ENCODE measurements at regions not wholly inside any gene's neighbourhood (a gene's known extent, or its start where the extent isn't known, plus 50 kb on each side); places are given as distances from the start of the nearest gene placed in this dataset.

DNA sequence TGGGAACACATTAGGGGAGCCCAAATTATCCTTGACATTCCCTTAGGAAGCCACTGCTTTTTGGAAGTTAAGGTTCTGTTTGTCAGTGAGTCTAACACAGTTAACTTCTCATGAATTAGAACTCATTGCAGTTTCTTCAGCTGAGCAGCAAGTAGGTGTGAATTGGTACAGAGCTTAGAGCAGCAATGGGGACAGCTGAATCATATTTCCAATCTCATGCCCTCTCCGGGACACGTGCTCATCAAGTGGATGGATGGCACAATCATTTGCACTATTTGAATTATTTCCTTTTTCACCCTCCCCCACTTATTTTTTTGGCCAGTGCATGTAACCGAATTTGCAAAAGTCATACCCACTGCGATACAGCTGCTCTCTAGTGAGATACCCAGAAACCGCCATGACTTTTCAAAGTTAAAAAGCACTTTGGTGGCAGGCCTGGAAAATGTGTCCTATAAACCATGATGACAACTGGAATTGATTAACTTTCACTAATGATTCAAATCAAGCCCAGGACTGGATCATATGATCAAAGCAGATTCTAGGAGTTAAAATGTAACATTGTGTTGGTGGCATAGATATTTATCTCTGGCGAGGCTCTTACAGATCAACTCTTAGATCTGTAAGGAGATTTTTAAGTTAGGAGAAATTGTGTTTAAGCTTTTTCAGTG is 76.4 kb downstream of the EBLN2 start:
- no peaks in the 10 kb centered on the region for H3K27me3 ChIP-seq (ENCODE audit: control insufficient read depth, insufficient read depth, low read length)
- no peak for ATAC-seq
- TF ChIP-seq, protein P1, sequence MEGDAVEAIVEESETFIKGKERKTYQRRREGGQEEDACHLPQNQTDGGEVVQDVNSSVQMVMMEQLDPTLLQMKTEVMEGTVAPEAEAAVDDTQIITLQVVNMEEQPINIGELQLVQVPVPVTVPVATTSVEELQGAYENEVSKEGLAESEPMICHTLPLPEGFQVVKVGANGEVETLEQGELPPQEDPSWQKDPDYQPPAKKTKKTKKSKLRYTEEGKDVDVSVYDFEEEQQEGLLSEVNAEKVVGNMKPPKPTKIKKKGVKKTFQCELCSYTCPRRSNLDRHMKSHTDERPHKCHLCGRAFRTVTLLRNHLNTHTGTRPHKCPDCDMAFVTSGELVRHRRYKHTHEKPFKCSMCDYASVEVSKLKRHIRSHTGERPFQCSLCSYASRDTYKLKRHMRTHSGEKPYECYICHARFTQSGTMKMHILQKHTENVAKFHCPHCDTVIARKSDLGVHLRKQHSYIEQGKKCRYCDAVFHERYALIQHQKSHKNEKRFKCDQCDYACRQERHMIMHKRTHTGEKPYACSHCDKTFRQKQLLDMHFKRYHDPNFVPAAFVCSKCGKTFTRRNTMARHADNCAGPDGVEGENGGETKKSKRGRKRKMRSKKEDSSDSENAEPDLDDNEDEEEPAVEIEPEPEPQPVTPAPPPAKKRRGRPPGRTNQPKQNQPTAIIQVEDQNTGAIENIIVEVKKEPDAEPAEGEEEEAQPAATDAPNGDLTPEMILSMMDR (IDR thresholded peaks at IDR 0.05), result no peak
- no peak for DNase-seq
- H3K4me3 Mint-ChIP-seq, result no peak overlapping the region
- H3K9me3 Mint-ChIP-seq, result peaks cover 0 to 4% of the 10 kb centered on the region in 2 donors
- WGBS (ENCODE audit: insufficient coverage), result 95% methylated on average over 6 of the region's 6 CpGs
- peaks cover 6% of the 10 kb centered on the region for H3K9me3 ChIP-seq (ENCODE audit: control insufficient read depth, insufficient read depth, low read length)
- intact Hi-C loops (cut with micrococcal nuclease), result no loop called here
- no peaks in the 10 kb centered on the region for H3K4me1 ChIP-seq (ENCODE audit: control insufficient read depth, insufficient read depth, low read length)
- peaks cover 2 to 12% of the 10 kb centered on the region in 2 donors for H3K27me3 Mint-ChIP-seq (ENCODE audit: low read depth in 2 of 2)
- no peaks in the 10 kb centered on the region for H3K36me3 Mint-ChIP-seq
- no peak overlapping the region for H3K27ac ChIP-seq (ENCODE audit: low read length)
- no peak overlapping the region for H3K4me3 ChIP-seq (ENCODE audit: low read length)
- no peaks in the 10 kb centered on the region for H3K4me1 Mint-ChIP-seq
- H3K36me3 ChIP-seq (ENCODE audit: control insufficient read depth, insufficient read depth, low read length), result no peaks in the 10 kb centered on the region
- no peak overlapping the region for H3K27ac Mint-ChIP-seq

DNA sequence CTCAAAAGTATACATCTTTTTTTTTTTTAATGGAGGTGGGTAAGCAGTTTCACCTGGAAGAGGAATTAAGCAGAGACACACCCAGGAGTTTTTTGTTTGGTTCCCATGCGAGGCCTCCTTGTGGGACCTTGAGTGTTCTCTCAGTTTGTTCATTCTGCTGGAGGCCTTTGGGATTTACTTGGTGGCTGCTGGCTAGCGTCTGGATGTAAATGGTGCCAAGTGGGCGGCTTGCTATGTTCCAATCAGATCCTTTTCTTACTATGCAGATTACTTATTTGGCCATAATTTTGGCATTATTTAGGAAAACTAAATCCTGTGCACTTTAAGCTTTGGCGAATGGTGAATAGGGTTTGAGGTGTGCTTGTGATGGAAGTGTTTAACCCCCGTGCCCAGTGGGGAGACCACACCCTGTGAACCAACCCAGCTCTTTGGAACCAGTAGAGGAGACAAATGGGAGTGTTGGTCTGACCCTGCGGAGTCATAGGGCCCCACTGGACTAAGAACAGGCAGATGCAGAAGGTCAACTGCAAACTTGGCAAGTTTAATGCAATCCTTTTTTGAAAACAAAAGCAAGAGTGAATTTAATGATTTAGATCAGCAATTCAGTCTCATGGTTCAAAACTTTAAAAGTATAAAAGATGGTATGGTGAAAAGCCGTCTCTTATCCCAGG is 79.4 kb downstream of the EBLN2 start:
- Mint-ChIP-seq H3K36me3 (no peaks in the 10 kb centered on the region), H3K9me3 (no peaks in the 10 kb centered on the region), H3K4me3 (no peak overlapping the region), H3K27ac (no peak overlapping the region), H3K4me1 (no peaks in the 10 kb centered on the region), H3K27me3 (ENCODE audit: low read depth in 2 of 2) (peaks cover 0 to 12% of the 10 kb centered on the region in 2 donors)
- no peak for ATAC-seq
- Histone ChIP-seq H3K9me3 (ENCODE audit: control insufficient read depth, insufficient read depth, low read length) (no peaks in the 10 kb centered on the region), H3K27me3 (ENCODE audit: control insufficient read depth, insufficient read depth, low read length) (no peaks in the 10 kb centered on the region), H3K4me1 (ENCODE audit: control insufficient read depth, insufficient read depth, low read length) (no peaks in the 10 kb centered on the region), H3K36me3 (ENCODE audit: control insufficient read depth, insufficient read depth, low read length) (no peaks in the 10 kb centered on the region), H3K27ac (ENCODE audit: low read length) (no peak overlapping the region), H3K4me3 (ENCODE audit: low read length) (no peak overlapping the region)
- intact Hi-C loops (cut with micrococcal nuclease), result no loop called here
- WGBS (ENCODE audit: insufficient coverage), result 89% methylated on average over 7 of the region's 7 CpGs
- no peak for DNase-seq
- TF ChIP-seq, protein P1 (IDR thresholded peaks at IDR 0.05), result no peak

DNA sequence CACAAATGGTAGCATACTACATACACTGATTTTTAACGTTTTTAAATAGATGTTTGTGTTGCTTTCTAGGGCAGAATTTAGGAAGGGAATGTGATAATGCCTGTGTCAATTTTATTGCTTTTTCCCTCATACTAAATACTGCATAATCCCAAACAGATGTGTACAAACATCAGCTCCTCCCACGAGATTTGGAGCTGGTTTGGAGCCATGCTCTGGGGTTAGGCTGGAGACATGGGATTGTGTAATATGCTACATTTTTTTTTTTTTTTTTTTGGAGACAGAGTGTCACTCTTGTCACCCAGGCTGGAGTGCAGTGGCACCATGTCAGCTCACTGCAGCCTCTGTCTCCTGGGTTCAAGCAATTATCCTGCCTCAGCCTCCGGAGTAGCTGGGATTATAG is 80.1 kb downstream of the EBLN2 start:
- no peak overlapping the region for H3K4me3 ChIP-seq (ENCODE audit: low read length)
- Mint-ChIP-seq H3K27me3 (ENCODE audit: low read depth in 2 of 2) (peaks cover 0 to 12% of the 10 kb centered on the region in 2 donors), H3K9me3 (no peaks in the 10 kb centered on the region), H3K36me3 (no peaks in the 10 kb centered on the region), H3K4me3 (no peak overlapping the region), H3K4me1 (no peaks in the 10 kb centered on the region), H3K27ac (no peak overlapping the region)
- ATAC-seq (no peak), DNase-seq (no peak)
- H3K27ac ChIP-seq (ENCODE audit: low read length), result no peak overlapping the region
- no peaks in the 10 kb centered on the region for H3K27me3 ChIP-seq (ENCODE audit: control insufficient read depth, insufficient read depth, low read length)
- no peaks in the 10 kb centered on the region for H3K9me3 ChIP-seq (ENCODE audit: control insufficient read depth, insufficient read depth, low read length)
- no peaks in the 10 kb centered on the region for H3K4me1 ChIP-seq (ENCODE audit: control insufficient read depth, insufficient read depth, low read length)
- WGBS (ENCODE audit: insufficient coverage), result 84% methylated on average over 2 of the region's 3 CpGs
- intact Hi-C loops (cut with micrococcal nuclease), result no loop called here
- TF ChIP-seq, protein P1 (IDR thresholded peaks at IDR 0.05), result no peak
- no peaks in the 10 kb centered on the region for H3K36me3 ChIP-seq (ENCODE audit: control insufficient read depth, insufficient read depth, low read length)
